Mesothelial cell of epicardium (in vitro differentiated cells): ENCODE measurements at regions not wholly inside any gene's neighbourhood (a gene's known extent, or its start where the extent isn't known, plus 50 kb on each side); places are given as distances from the start of the nearest gene placed in this dataset.

Source experiments
- DNase-seq, 2 experiments: peaks; one replicate each; pipeline ENCODE4 v3.0.0; 2021; ENCODE audit warnings: low spot score in 2 of 2; ENCODE audit not compliant: unreplicated experiment in 2 of 2
- H3K27ac Mint-ChIP-seq: 2 replicates; pipeline ENCODE4 v1.8.0; 2021; ENCODE audit warnings: mixed read lengths
- H3K27me3 Mint-ChIP-seq: 2 replicates; pipeline ENCODE4 v1.8.0; 2021; ENCODE audit warnings: low read depth, mixed read lengths
- H3K36me3 Mint-ChIP-seq: 2 replicates; pipeline ENCODE4 v1.8.0; 2021; ENCODE audit warnings: mixed read lengths
- H3K4me1 Mint-ChIP-seq: 2 replicates; pipeline ENCODE4 v1.8.0; 2021; ENCODE audit warnings: mixed read lengths
- H3K4me3 Mint-ChIP-seq: 2 replicates; pipeline ENCODE4 v1.8.0; 2021; ENCODE audit warnings: mild to moderate bottlenecking, moderate library complexity, mixed read lengths
- H3K9me3 Mint-ChIP-seq: 2 replicates; pipeline ENCODE4 v1.8.0; 2021; ENCODE audit warnings: mixed read lengths
- TF ChIP-seq, protein P1 (sequence below): fragments of 200-600 bp; sonication (generic); IDR thresholded peaks from one replicate; pipeline ENCODE4 v1.5.0; 2021; ENCODE audit warnings: antibody characterized with exemption; ENCODE audit not compliant: unreplicated experiment

DNA sequence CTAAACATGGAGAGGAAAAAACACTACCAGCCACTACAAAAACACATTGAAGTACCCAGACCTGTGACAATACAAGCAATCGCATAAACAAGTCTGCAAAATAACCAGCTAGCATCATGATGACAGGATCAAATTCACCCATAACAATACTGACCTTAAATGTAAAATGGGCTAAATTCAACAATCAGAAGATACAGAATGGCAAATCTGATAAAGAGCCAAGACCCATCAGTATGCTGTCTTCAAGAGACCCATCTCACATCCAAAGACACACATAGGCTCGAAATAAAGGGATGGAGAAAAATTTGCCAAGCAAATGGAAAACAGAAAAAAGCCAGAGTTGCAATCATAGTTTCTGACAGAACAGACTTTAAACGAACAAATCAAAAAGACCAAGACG lies 294.4 kb downstream of the MEF2C start:
- Mint-ChIP-seq H3K4me3 (no peak overlapping the region), H3K9me3 (peaks cover 35% of the 10 kb centered on the region), H3K36me3 (no peaks in the 10 kb centered on the region), H3K27me3 (no peaks in the 10 kb centered on the region), H3K27ac (no peak overlapping the region), H3K4me1 (no peaks in the 10 kb centered on the region)
- TF ChIP-seq, protein P1, sequence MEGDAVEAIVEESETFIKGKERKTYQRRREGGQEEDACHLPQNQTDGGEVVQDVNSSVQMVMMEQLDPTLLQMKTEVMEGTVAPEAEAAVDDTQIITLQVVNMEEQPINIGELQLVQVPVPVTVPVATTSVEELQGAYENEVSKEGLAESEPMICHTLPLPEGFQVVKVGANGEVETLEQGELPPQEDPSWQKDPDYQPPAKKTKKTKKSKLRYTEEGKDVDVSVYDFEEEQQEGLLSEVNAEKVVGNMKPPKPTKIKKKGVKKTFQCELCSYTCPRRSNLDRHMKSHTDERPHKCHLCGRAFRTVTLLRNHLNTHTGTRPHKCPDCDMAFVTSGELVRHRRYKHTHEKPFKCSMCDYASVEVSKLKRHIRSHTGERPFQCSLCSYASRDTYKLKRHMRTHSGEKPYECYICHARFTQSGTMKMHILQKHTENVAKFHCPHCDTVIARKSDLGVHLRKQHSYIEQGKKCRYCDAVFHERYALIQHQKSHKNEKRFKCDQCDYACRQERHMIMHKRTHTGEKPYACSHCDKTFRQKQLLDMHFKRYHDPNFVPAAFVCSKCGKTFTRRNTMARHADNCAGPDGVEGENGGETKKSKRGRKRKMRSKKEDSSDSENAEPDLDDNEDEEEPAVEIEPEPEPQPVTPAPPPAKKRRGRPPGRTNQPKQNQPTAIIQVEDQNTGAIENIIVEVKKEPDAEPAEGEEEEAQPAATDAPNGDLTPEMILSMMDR: no peak
- DNase-seq: no peak

DNA sequence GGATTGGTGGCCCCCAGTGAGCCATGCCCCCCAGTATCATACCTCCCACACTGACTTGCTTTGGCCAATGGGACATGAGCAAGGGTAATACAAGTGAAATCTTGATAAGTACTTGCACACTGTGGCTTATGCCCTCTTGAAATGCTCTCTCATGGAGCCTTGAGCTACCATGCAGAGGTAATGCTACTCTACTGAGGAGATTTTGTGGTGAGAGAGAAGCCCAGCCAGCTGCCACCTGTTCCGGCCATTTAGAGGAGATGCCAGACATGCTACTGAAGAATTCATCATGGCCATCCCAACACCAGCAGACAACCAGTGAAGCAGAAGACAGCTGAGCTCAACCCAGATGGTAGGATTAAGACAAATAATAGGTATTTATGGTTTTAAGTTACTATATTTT lies 299.5 kb downstream of the MEF2C start:
- Mint-ChIP-seq H3K27ac (no peak overlapping the region), H3K4me3 (no peak overlapping the region), H3K4me1 (no peaks in the 10 kb centered on the region), H3K9me3 (peaks cover 10% of the 10 kb centered on the region), H3K36me3 (no peaks in the 10 kb centered on the region), H3K27me3 (no peaks in the 10 kb centered on the region)
- no peak for DNase-seq
- TF ChIP-seq, protein P1: no peak

DNA sequence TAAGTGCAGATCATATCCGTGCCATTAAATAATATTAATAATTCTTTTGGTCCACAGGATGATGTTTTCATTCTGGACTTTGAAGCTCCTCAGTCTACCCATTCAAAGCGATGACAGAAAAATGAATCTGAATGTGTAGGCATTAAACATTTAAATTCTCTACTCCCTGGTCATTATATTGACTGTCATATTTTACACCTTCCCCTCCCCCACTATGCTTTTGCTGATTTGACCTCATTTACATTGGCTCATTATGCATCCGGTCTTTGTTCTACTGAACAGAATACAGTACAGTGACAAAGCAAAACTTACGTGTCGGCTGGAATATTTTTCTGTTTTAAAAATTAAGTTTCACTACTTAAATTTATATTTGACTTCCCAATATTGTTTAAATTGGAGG lies 289.7 kb upstream of the TMEM161B start:
- TF ChIP-seq, protein P1: no peak
- Mint-ChIP-seq H3K36me3 (no peaks in the 10 kb centered on the region), H3K4me1 (peaks cover 8% of the 10 kb centered on the region), H3K4me3 (no peak overlapping the region), H3K27ac (no peak overlapping the region), H3K27me3 (no peaks in the 10 kb centered on the region), H3K9me3 (no peaks in the 10 kb centered on the region)
- no peak for DNase-seq

DNA sequence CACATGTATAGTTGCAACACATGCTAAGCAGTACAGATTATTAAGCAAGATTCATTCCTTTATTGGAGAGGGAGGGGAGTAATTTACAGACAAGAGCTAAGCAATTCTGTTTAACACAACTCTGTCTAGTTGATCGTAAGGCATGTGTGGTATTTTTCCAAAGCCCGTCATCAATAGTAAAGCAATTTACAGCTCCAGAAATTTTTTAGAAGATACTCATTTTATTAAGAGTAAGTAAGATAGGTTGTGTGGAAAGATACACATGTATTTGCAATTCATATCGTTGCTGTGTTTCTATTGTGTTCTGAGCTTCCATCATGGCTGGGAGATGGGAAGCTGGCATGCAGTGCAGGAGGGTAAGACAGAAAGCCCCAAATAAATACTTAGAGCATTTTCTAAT lies 289.2 kb upstream of the TMEM161B start:
- Mint-ChIP-seq H3K27me3 (no peaks in the 10 kb centered on the region), H3K36me3 (no peaks in the 10 kb centered on the region), H3K9me3 (no peaks in the 10 kb centered on the region), H3K27ac (no peak overlapping the region), H3K4me3 (no peak overlapping the region), H3K4me1 (peaks cover 8% of the 10 kb centered on the region)
- no peak for DNase-seq
- TF ChIP-seq, protein P1: no peak

DNA sequence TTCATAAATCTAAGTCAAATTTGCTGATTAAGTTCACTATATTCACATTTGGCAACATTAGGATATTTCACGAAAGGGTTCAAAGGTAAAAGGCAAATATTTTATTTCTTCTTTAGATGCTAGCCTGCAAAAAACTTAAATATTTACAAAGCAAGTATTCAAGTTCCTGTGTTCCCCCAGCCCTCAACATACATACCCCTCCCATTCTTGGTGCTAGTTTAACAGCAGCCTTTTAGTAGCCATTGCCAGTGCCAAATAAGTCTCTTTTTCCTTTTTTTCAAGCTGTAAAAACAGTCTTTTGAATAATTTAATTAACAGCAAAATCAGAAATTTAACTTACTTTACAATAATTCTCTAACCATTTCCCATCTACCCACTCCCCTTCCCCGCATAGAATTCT lies 288.5 kb upstream of the TMEM161B start:
- H3K27ac Mint-ChIP-seq: no peak overlapping the region
- H3K9me3 Mint-ChIP-seq: no peaks in the 10 kb centered on the region
- TF ChIP-seq, protein P1: no peak
- no peaks in the 10 kb centered on the region for H3K36me3 Mint-ChIP-seq
- H3K27me3 Mint-ChIP-seq: no peaks in the 10 kb centered on the region
- no peak overlapping the region for H3K4me3 Mint-ChIP-seq
- DNase-seq: no peak
- peaks cover 8% of the 10 kb centered on the region for H3K4me1 Mint-ChIP-seq

DNA sequence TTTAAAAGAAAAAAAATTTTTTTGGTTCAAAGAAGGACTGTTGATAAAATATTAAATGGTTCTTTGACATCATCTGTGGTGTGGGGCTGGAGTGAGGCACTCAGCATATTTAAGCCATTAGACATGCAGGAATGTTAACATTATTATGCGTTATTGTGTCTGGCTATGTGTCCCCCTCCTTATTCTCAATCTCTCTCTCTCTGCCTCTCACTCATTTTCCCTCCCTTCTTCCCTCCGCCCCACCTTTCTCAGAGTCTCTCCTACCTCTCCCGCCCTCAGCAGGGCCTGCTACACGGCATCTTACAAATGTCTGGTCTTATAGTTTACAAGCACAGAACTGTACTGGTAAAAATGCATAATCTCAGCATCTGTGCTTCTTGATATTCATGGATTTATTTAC lies 287.8 kb upstream of the TMEM161B start:
- Mint-ChIP-seq H3K9me3 (no peaks in the 10 kb centered on the region), H3K27me3 (no peaks in the 10 kb centered on the region), H3K36me3 (no peaks in the 10 kb centered on the region), H3K4me1 (peaks cover 8% of the 10 kb centered on the region), H3K27ac (no peak overlapping the region), H3K4me3 (no peak overlapping the region)
- DNase-seq: no peak
- TF ChIP-seq, protein P1: no peak
